Loucy (cell line): ENCODE measurements at regions not wholly inside any gene's neighbourhood (a gene's known extent, or its start where the extent isn't known, plus 50 kb on each side); places are given as distances from the start of the nearest gene placed in this dataset.

Experiments
- H2AFZ ChIP-seq: fragments of 200-600 bp; sonication (generic); 2 replicates; pipeline ENCODE4 v1.6.0; 2016; ENCODE audit warnings: antibody characterized with exemption, mild to moderate bottlenecking, low read length, moderate library complexity
- H3F3A ChIP-seq: fragments of 200-600 bp; 2 replicates; pipeline ENCODE4 v1.6.0; 2016; ENCODE audit warnings: antibody characterized with exemption, low read depth, mild to moderate bottlenecking
- H3K27me3 ChIP-seq: fragments of 200-600 bp; sonication (generic); 2 replicates; pipeline ENCODE4 v1.6.1; 2014; ENCODE audit warnings: low read length, mild to moderate bottlenecking; ENCODE audit not compliant: insufficient read depth, poor library complexity, severe bottlenecking
- H3K36me3 ChIP-seq: fragments of 200-600 bp; sonication (generic); 2 replicates; pipeline ENCODE4 v1.6.1; 2016; ENCODE audit warnings: low read length; ENCODE audit not compliant: insufficient read depth
- H3K4me1 ChIP-seq: fragments of 200-600 bp; sonication (generic); 2 replicates; pipeline ENCODE4 v1.5.1; 2014; ENCODE audit warnings: low read length, mild to moderate bottlenecking; ENCODE audit not compliant: insufficient read depth, poor library complexity, severe bottlenecking
- H3K4me2 ChIP-seq: fragments of 200-600 bp; sonication (generic); 2 replicates; pipeline ENCODE4 v1.6.0; 2014; ENCODE audit warnings: antibody characterized with exemption, low read length, low read depth, mild to moderate bottlenecking; ENCODE audit not compliant: poor library complexity, severe bottlenecking
- H3K4me3 ChIP-seq: fragments of 200-600 bp; sonication (generic); 2 replicates; pipeline ENCODE4 v1.5.1; 2014; ENCODE audit warnings: low read length, mild to moderate bottlenecking, mixed read lengths; ENCODE audit not compliant: poor library complexity, severe bottlenecking
- H3K79me2 ChIP-seq: fragments of 200-600 bp; sonication (generic); 2 replicates; pipeline ENCODE4 v1.6.1; 2014; ENCODE audit warnings: low read length; ENCODE audit not compliant: insufficient read depth
- H3K9ac ChIP-seq: fragments of 200-600 bp; sonication (generic); 2 replicates; pipeline ENCODE4 v1.6.0; 2014; ENCODE audit warnings: mild to moderate bottlenecking, low read depth, low read length, moderate library complexity; ENCODE audit not compliant: poor library complexity, severe bottlenecking
- H3K9me2 ChIP-seq: fragments of 200-600 bp; sonication (generic); replicated peaks from 2 replicates; pipeline ENCODE4 v1.6.1; 2016; ENCODE audit warnings: low read depth, low read length, mixed read lengths
- H3K9me3 ChIP-seq: fragments of 200-600 bp; sonication (generic); 2 replicates; pipeline ENCODE4 v1.6.1; 2014; ENCODE audit warnings: mild to moderate bottlenecking, antibody characterized with exemption, low read length, low read depth; ENCODE audit not compliant: insufficient read depth
- H4K20me1 ChIP-seq: fragments of 200-600 bp; sonication (generic); 2 replicates; pipeline ENCODE4 v1.6.0; 2014; ENCODE audit warnings: antibody characterized with exemption, low read length, mild to moderate bottlenecking; ENCODE audit not compliant: insufficient read depth, poor library complexity, severe bottlenecking
- EZH2phosphoT487 ChIP-seq: fragments of 200-600 bp; IDR thresholded peaks from 2 replicates; pipeline ENCODE4 v1.6.1; 2018; ENCODE audit warnings: antibody characterized with exemption, mild to moderate bottlenecking, moderate library complexity, borderline replicate concordance
- TF ChIP-seq, protein P1 (sequence below): fragments of 200-600 bp; sonication (generic); conservative IDR thresholded peaks from 2 replicates; pipeline ENCODE4 v1.5.1; 2014; ENCODE audit warnings: mild to moderate bottlenecking, antibody characterized with exemption, low read length

DNA sequence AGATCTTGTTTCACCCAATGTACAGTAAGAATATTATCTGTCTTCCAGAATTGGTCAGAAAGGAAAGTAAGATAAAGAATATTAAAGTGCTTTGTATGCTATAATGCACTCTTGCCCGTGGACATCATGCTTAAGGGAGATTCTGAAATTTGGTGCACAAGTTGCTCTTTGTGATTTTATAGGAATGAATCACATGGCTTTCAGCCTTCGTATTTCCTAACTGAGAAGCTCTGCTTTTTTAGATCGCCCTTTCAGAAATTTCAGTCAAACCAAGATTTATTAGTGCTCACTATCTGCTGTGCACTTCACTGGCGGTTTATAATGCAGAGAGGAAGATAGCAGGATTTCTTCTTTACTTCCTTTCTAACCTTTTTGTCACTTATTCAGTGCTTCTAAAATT lies 1248.5 kb upstream of the LRRN3 start:
- Histone ChIP-seq H3K9ac (no peak overlapping the region), H3K4me1 (no peaks in the 10 kb centered on the region)
- TF ChIP-seq, protein P1, sequence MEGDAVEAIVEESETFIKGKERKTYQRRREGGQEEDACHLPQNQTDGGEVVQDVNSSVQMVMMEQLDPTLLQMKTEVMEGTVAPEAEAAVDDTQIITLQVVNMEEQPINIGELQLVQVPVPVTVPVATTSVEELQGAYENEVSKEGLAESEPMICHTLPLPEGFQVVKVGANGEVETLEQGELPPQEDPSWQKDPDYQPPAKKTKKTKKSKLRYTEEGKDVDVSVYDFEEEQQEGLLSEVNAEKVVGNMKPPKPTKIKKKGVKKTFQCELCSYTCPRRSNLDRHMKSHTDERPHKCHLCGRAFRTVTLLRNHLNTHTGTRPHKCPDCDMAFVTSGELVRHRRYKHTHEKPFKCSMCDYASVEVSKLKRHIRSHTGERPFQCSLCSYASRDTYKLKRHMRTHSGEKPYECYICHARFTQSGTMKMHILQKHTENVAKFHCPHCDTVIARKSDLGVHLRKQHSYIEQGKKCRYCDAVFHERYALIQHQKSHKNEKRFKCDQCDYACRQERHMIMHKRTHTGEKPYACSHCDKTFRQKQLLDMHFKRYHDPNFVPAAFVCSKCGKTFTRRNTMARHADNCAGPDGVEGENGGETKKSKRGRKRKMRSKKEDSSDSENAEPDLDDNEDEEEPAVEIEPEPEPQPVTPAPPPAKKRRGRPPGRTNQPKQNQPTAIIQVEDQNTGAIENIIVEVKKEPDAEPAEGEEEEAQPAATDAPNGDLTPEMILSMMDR: no peak
- TF ChIP-seq EZH2phosphoT487: no peak

GRCh38 chr7:109844362-109844761 lies 1246.6 kb upstream of the LRRN3 start:
- no peaks in the 10 kb centered on the region for H3K36me3 ChIP-seq
- H3K4me2 ChIP-seq: no peak overlapping the region
- no peaks in the 10 kb centered on the region for H3F3A ChIP-seq
- no peak overlapping the region for H2AFZ ChIP-seq
- no peaks in the 10 kb centered on the region for H3K27me3 ChIP-seq
- TF ChIP-seq, protein P1: peak; percentile 63
- TF ChIP-seq EZH2phosphoT487: no peak
- H3K9me3 ChIP-seq: no peaks in the 10 kb centered on the region
- H3K9me2 ChIP-seq: no peaks in the 10 kb centered on the region
- no peak overlapping the region for H3K9ac ChIP-seq
- H3K4me3 ChIP-seq: no peak overlapping the region
- no peaks in the 10 kb centered on the region for H3K79me2 ChIP-seq
- H3K4me1 ChIP-seq: no peaks in the 10 kb centered on the region
- no peaks in the 10 kb centered on the region for H4K20me1 ChIP-seq

More for the DNA sequence above, 1248.5 kb upstream of the LRRN3 start:
- H3K36me3 ChIP-seq: no peaks in the 10 kb centered on the region
- no peaks in the 10 kb centered on the region for H3K9me2 ChIP-seq
- H4K20me1 ChIP-seq: no peaks in the 10 kb centered on the region
- no peak overlapping the region for H3K4me3 ChIP-seq
- H3F3A ChIP-seq: no peaks in the 10 kb centered on the region
- H2AFZ ChIP-seq: no peak overlapping the region
- H3K4me2 ChIP-seq: no peak overlapping the region
- H3K27me3 ChIP-seq: no peaks in the 10 kb centered on the region
- no peaks in the 10 kb centered on the region for H3K9me3 ChIP-seq
- no peaks in the 10 kb centered on the region for H3K79me2 ChIP-seq

DNA sequence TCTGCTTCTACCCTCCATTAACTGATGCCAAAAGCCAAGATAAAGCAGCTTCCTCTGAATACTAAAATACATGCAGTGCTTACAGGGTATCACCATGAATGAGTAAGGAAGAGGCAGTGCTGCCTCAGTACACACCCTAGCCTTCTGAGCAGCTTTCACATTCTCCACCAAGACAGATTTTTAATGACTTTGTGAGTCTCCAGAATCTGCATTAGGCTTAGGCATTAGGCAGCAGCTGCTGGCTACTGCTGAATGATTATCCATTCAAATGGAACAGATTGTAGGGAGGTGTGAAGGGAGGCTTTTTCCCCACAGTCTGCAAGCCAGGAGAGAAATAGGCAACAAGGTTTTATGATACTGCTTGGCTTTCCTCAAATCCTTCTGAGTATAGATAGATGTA lies 1226.7 kb upstream of the LRRN3 start:
- Histone ChIP-seq H4K20me1 (no peaks in the 10 kb centered on the region), H3K9me3 (no peaks in the 10 kb centered on the region), H3K27me3 (no peaks in the 10 kb centered on the region), H2AFZ (no peak overlapping the region), H3K79me2 (no peaks in the 10 kb centered on the region), H3K4me3 (no peak overlapping the region), H3K9me2 (no peaks in the 10 kb centered on the region), H3K36me3 (no peaks in the 10 kb centered on the region), H3K9ac (no peak overlapping the region), H3K4me1 (no peaks in the 10 kb centered on the region), H3K4me2 (no peak overlapping the region), H3F3A (no peaks in the 10 kb centered on the region)
- TF ChIP-seq, protein P1: no peak
- TF ChIP-seq EZH2phosphoT487: no peak
